GM21515 (cell line): ENCODE measurements at regions not wholly inside any gene's neighbourhood (a gene's known extent, or its start where the extent isn't known, plus 50 kb on each side); places are given as distances from the start of the nearest gene placed in this dataset.
"Not testable (repeated sequence)": the region's sequence is repeated elsewhere in the genome, so short reads cannot be mapped to it uniquely, and the experiment has no call there.

ENCODE experiments used
- ATAC-seq: cut with Tn5 transposase; IDR thresholded peaks from one replicate; pipeline ENCODE4 v1.9.1; 2021; ENCODE audit not compliant: unreplicated experiment

DNA sequence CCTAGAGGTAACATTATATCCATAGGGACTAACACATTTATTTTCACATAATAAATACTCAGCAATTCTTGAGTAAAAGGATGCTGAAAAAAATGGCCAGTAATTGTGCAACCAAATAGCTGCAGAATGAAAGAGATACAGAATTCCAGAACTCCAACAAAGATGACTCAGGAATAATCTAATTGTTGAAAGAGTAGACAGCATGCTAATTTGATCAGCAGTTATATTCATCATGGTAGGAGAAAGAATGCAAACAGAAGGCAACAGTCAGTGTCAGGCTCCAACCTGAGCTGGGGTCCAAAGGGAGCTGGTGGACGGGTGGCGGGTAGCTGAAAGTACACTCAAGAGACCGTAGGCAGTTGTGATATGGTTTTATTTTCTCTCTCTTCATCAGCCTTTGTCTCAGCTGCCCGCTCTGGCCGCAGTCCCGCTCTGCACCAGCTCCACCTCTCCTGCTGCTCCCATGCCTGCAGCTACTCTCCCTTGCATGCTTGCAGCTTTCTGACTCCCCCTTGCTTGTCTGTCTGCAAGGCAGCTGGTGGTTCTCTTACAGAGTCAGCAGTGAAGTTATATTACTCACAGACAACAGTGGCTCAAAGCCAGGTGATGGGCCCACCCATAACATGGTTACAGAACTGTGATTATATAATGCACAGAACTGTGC is 1150.1 kb downstream of the STIM2 start:
- no peak for ATAC-seq

- ATAC-seq = no peak
These were observed 1153.8 kb downstream of the STIM2 start for GRCh38 chr4:28014469-28014868.

- no peak for ATAC-seq
These were observed 1155.4 kb downstream of the STIM2 start for GRCh38 chr4:28015996-28016395.

GRCh38 chr4:28038253-28038652 is 1177.6 kb downstream of the STIM2 start:
- not testable (repeated sequence) for ATAC-seq

- ATAC-seq = no peak
These were observed 1201.9 kb downstream of the STIM2 start for GRCh38 chr4:28062562-28062961.

GRCh38 chr4:28073860-28074555 is 1213.4 kb downstream of the STIM2 start:
- no peak for ATAC-seq

GRCh38 chr4:28075401-28075956 is 1214.8 kb downstream of the STIM2 start:
- no peak for ATAC-seq

DNA sequence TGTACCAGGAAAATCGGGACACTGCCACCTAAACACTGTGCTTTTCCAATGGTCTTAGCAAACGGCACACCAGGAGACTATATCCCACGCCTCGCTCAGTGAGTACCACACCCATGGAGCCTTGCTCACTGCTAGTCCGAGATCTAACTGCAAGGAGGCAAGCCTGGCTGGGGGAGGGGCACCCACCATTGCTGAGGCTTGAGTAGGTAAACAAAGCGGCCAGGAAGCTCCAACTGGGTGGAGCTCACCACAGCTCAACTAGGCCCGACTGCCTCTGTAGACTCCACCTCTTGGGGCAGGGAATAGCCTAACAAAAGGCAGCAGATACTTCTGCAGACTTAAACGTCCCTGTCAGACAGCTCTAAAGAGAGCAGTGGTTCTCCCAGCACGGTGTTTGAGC is 1216.6 kb downstream of the STIM2 start:
- not testable (repeated sequence) for ATAC-seq

GRCh38 chr4:28082686-28083390 is 1222.2 kb downstream of the STIM2 start:
- ATAC-seq = no peak

DNA sequence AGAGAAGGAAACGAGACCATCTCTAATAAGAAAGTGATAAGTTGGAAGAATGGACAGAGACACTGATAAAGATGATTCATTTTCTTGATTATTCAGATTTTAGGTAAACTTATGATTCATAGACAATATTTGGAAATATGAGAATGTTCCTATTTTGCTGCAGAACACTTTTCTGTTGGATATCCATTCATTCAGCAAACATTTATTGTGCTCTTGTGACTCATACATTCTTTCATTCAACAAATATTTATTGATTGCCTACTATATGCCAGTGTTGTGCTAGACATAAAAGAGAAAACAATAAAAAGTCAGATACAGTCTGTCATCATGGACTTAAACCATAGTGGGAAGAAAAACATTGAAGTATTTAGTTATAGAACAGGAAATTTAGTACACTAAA is 1232.0 kb downstream of the STIM2 start:
- ATAC-seq = no peak

DNA sequence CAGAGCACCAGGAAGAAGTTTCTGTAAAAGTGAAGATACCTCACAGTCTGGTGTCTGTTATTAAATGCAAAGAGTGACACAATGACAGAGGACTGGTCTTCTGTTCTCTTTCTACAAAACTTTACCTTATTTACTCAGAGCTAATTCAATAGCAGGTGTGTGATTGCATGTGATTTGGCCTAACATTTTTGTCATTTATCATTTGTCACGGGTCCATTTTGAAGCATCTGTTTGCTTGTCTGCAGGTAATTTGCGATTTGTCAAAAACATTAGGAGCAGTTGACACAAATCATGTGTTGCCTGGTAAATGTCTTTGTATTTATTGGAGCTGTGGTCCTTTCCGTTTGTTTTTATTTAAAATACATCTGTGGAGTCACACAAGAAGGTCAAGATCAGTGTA is 1232.4 kb downstream of the STIM2 start:
- no peak for ATAC-seq

DNA sequence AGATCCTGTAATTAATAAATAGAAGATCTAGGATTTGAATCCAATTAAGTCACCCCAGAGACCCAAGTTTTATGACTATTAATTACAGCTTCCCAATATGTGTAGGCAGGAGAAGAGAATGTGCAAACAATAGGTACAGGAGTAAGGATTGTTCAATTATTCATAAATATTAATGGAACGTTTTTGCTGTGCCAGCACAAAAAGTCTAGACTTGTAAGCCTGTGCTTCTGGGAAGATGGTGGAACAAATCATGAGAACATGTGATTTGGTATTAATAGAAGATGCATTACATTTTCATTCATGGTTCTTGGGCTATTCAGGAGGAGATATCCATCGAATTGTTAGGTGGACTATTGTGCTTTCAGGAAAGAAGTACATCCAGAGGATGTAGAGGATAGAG is 1240.9 kb downstream of the STIM2 start:
- ATAC-seq = no peak

DNA sequence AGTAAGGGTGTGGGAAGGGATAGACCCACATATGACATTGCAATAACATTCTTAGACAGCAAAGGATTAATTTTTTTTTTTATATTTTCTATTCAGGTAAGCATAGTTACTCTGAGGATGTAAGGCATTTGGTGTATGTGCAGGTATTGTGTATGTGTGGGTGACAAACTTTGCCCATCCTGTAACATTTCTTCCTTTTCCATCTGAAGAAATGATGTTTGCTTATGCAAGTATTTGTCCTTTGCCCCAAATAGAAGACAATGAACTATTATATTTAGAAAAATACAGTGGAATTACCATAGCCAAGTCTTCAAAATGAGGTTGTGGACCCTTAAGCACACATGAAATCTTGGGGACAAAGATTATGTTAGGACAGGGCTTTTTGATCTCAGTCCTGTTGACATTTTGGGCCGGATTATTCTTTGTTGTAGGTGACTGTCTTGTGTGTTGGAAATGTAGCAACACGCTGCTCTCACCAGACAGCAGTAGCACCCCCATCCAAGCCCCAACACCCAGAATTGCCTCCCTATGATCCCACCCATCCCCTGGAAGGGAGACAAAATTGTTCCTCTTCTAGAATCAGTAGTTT is 1244.7 kb downstream of the STIM2 start:
- ATAC-seq = no peak

- ATAC-seq = no peak
These were observed 1245.5 kb downstream of the STIM2 start for GRCh38 chr4:28106155-28106554.

- ATAC-seq = no peak
These were observed 1249.2 kb downstream of the STIM2 start for GRCh38 chr4:28109801-28110200.

- ATAC-seq = not testable (repeated sequence)
These were observed 1252.2 kb downstream of the STIM2 start for GRCh38 chr4:28112691-28113335.

- ATAC-seq = not testable (repeated sequence)
These were observed 1252.9 kb downstream of the STIM2 start for GRCh38 chr4:28113586-28113985.

- ATAC-seq = not testable (repeated sequence)
These were observed 1256.0 kb downstream of the STIM2 start for GRCh38 chr4:28116526-28117083.

DNA sequence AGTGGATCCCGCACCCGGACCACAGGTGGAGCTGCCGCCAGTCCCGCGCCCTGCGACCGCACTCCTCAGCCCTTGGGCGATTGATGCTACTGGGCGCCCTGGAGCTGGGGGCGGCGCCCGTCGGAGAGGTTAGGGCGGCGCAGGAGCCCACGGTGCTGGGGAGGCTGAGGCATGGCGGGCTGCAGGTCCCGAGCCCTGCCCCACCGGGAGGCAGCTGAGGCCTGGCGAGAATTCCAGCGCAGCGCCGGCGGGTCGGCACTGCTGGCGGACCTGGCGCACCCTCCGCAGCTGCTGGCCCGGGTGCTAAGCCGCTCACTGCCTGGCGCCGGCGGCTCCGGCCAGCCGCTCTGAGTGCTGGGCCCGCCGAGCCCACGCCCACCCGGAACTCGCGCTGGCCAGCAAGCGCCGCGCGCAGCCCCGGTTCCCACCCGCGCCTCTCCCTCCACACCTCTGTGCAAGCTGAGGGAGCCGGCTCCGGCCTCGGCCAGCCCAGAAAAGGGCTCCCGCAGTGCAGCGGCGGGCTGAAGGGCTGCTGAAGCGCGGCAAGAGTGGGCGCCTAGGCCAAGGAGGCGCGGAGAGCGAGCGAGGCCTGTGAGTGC is 1256.5 kb downstream of the STIM2 start:
- ATAC-seq = no peak

GRCh38 chr4:28146191-28146590 is 1285.5 kb downstream of the STIM2 start:
- ATAC-seq = no peak
